Osteocyte (in vitro differentiated cells): ENCODE measurements at regions not wholly inside any gene's neighbourhood (a gene's known extent, or its start where the extent isn't known, plus 50 kb on each side); places are given as distances from the start of the nearest gene placed in this dataset.

Source experiments
- DNase-seq: peaks from one replicate; pipeline ENCODE4 v3.0.0; 2021; ENCODE audit warnings: mixed read lengths; ENCODE audit not compliant: unreplicated experiment; ENCODE audit errors: extremely low spot score
- H3K27ac Mint-ChIP-seq: one replicate; pipeline ENCODE4 v1.8.0; 2021; ENCODE audit warnings: mild to moderate bottlenecking, mixed read lengths; ENCODE audit not compliant: unreplicated experiment
- H3K27me3 Mint-ChIP-seq: one replicate; pipeline ENCODE4 v1.8.0; 2021; ENCODE audit warnings: mixed read lengths; ENCODE audit not compliant: unreplicated experiment
- H3K36me3 Mint-ChIP-seq: one replicate; pipeline ENCODE4 v1.8.0; 2021; ENCODE audit warnings: mixed read lengths; ENCODE audit not compliant: unreplicated experiment
- H3K4me1 Mint-ChIP-seq: one replicate; pipeline ENCODE4 v1.8.0; 2021; ENCODE audit warnings: mixed read lengths; ENCODE audit not compliant: unreplicated experiment
- H3K4me3 Mint-ChIP-seq: one replicate; pipeline ENCODE4 v1.8.0; 2021; ENCODE audit warnings: mild to moderate bottlenecking, moderate library complexity, mixed read lengths; ENCODE audit not compliant: unreplicated experiment
- H3K9me3 Mint-ChIP-seq: one replicate; pipeline ENCODE4 v1.8.0; 2021; ENCODE audit warnings: mixed read lengths; ENCODE audit not compliant: unreplicated experiment
- CTCF ChIP-seq: fragments of 200-600 bp; sonication (generic); IDR thresholded peaks from 2 replicates; pipeline ENCODE4 v1.5.0; 2021; ENCODE audit warnings: antibody characterized with exemption, mild to moderate bottlenecking, moderate library complexity

GRCh38 chr10:31148951-31149350 is 117.3 kb upstream of the ZNF438 start:
- Mint-ChIP-seq H3K27ac (no peak overlapping the region), H3K4me1 (peaks cover 59% of the 10 kb centered on the region), H3K9me3 (no peaks in the 10 kb centered on the region), H3K36me3 (no peaks in the 10 kb centered on the region), H3K27me3 (no peaks in the 10 kb centered on the region), H3K4me3 (no peak overlapping the region)
- DNase-seq, result no peak
- no peak for TF ChIP-seq CTCF

GRCh38 chr10:31149835-31150512 is 118.3 kb upstream of the ZNF438 start:
- no peak overlapping the region for H3K4me3 Mint-ChIP-seq
- no peak for DNase-seq
- TF ChIP-seq CTCF, result no peak
- H3K9me3 Mint-ChIP-seq, result no peaks in the 10 kb centered on the region
- no peak overlapping the region for H3K27ac Mint-ChIP-seq
- H3K36me3 Mint-ChIP-seq, result no peaks in the 10 kb centered on the region
- no peaks in the 10 kb centered on the region for H3K27me3 Mint-ChIP-seq
- peaks cover 61% of the 10 kb centered on the region for H3K4me1 Mint-ChIP-seq

GRCh38 chr10:31151301-31151700 is 119.6 kb upstream of the ZNF438 start:
- Mint-ChIP-seq H3K9me3 (no peaks in the 10 kb centered on the region), H3K27ac (peak overlapping the region; percentile 14)
- TF ChIP-seq CTCF, result no peak

GRCh38 chr10:31152421-31153135 is 120.9 kb upstream of the ZNF438 start:
- no peak for DNase-seq
- no peak for TF ChIP-seq CTCF
- no peaks in the 10 kb centered on the region for H3K36me3 Mint-ChIP-seq
- peaks cover 54% of the 10 kb centered on the region for H3K4me1 Mint-ChIP-seq
- peak overlapping the region; percentile 79 for H3K27ac Mint-ChIP-seq
- no peak overlapping the region for H3K4me3 Mint-ChIP-seq
- H3K27me3 Mint-ChIP-seq, result no peaks in the 10 kb centered on the region
- H3K9me3 Mint-ChIP-seq, result no peaks in the 10 kb centered on the region

More at GRCh38 chr10:31151301-31151700, 119.6 kb upstream of the ZNF438 start:
- Mint-ChIP-seq H3K27me3 (no peaks in the 10 kb centered on the region), H3K4me3 (no peak overlapping the region), H3K4me1 (peaks cover 56% of the 10 kb centered on the region), H3K36me3 (no peaks in the 10 kb centered on the region)
- DNase-seq, result no peak

GRCh38 chr10:31153161-31153560 is 121.5 kb upstream of the ZNF438 start:
- peak overlapping the region; percentile 79 for H3K27ac Mint-ChIP-seq
- no peaks in the 10 kb centered on the region for H3K9me3 Mint-ChIP-seq
- peaks cover 57% of the 10 kb centered on the region for H3K4me1 Mint-ChIP-seq
- H3K27me3 Mint-ChIP-seq, result no peaks in the 10 kb centered on the region
- no peak for TF ChIP-seq CTCF
- H3K4me3 Mint-ChIP-seq, result no peak overlapping the region
- H3K36me3 Mint-ChIP-seq, result no peaks in the 10 kb centered on the region
- no peak for DNase-seq
